ENCODE measurements at regions not wholly inside any gene's neighbourhood (a gene's known extent, or its start where the extent isn't known, plus 50 kb on each side); places are given as distances from the start of the nearest gene placed in this dataset.

- TF ChIP-seq SP1 (CRISPR knock-in tag; conservative IDR thresholded peaks at IDR 0.05) (no peak), ATF2 (CRISPR knock-in tag; IDR thresholded peaks at IDR 0.05; ENCODE audit: borderline replicate concordance, low read depth) (no peak), CTCF (IDR thresholded peaks at IDR 0.05) (no peak)
These were observed 104.1 kb downstream of the EVX1 start for GRCh38 chr7:27346531-27347275.

All from WTC11 (cell line).